ENCODE measurements at regions not wholly inside any gene's neighbourhood (a gene's known extent, or its start where the extent isn't known, plus 50 kb on each side); places are given as distances from the start of the nearest gene placed in this dataset.

GRCh38 chr16:59205403-59205802 lies 471.3 kb upstream of the GOT2 start:
- TF ChIP-seq CTCF (IDR thresholded peaks at IDR 0.05; ENCODE audit: insufficient read depth, low read length, poor library complexity, severe bottlenecking) (no peak), EZH2phosphoT487 (conservative IDR thresholded peaks at IDR 0.05; ENCODE audit: low read length) (no peak)

Measured in SU-DHL-6 (cell line).